Liver (tissue), 8 donors: ENCODE measurements at regions not wholly inside any gene's neighbourhood (a gene's known extent, or its start where the extent isn't known, plus 50 kb on each side); places are given as distances from the start of the nearest gene placed in this dataset.

Experiments used
- DNase-seq: peaks from one replicate; pipeline ENCODE4 v3.0.0-alpha.2; 2017; ENCODE audit warnings: low spot score
- H3K27ac ChIP-seq, 2 donors: one replicate each; pipeline ENCODE4 v1.7.0; 2013; ENCODE audit warnings: inconsistent platforms in 2 of 2, low read length in 2 of 2, control low read depth in 1 of 2, low read depth in 1 of 2, mild to moderate bottlenecking in 1 of 2
- H3K27me3 ChIP-seq, 4 donors: one replicate each; pipeline versions ENCODE4 v1.6.1 to v1.7.0; 2013; ENCODE audit warnings: low read length in 3 of 4, inconsistent platforms in 1 of 4, mild to moderate bottlenecking in 1 of 4, moderate library complexity in 1 of 4; ENCODE audit not compliant: control insufficient read depth in 4 of 4, insufficient read depth in 4 of 4
- H3K36me3 ChIP-seq, 4 donors: one replicate each; pipeline versions ENCODE4 v1.6.1 to v1.7.0; 2013; ENCODE audit warnings: low read length in 3 of 4, mild to moderate bottlenecking in 3 of 4, low read depth in 1 of 4, moderate library complexity in 1 of 4; ENCODE audit not compliant: control insufficient read depth in 4 of 4, insufficient read depth in 3 of 4
- H3K4me1 ChIP-seq, 4 donors: one replicate each; pipeline versions ENCODE4 v1.6.1 to v1.7.0; 2013; ENCODE audit warnings: low read length in 3 of 4, mild to moderate bottlenecking in 3 of 4, moderate library complexity in 1 of 4; ENCODE audit not compliant: control insufficient read depth in 4 of 4, insufficient read depth in 4 of 4
- H3K4me3 ChIP-seq, 3 donors: one replicate each; pipeline versions ENCODE4 v1.6.1 to v1.7.0; 2013; ENCODE audit warnings: low read length in 3 of 3, control low read depth in 1 of 3, low read depth in 1 of 3, mild to moderate bottlenecking in 1 of 3
- H3K9ac ChIP-seq, 2 donors: one replicate each; pipeline ENCODE4 v1.7.0; 2013; ENCODE audit warnings: low read length in 2 of 2, mild to moderate bottlenecking in 2 of 2, moderate library complexity in 2 of 2, control low read depth in 1 of 2, low read depth in 1 of 2
- H3K9me3 ChIP-seq, 4 donors: one replicate each; pipeline versions ENCODE4 v1.6.1 to v1.7.0; 2013; ENCODE audit warnings: low read length in 3 of 4; ENCODE audit not compliant: control insufficient read depth in 4 of 4
- EGR1 ChIP-seq, 2 donors: IDR thresholded peaks; 2 replicates each; pipeline ENCODE4 v1.6.1; 2016 to 2018; ENCODE audit warnings: antibody characterized with exemption in 2 of 2, low read depth in 2 of 2
- FOXA1 ChIP-seq: IDR thresholded peaks from 2 replicates; pipeline ENCODE4 v1.6.1; 2016; ENCODE audit warnings: antibody characterized with exemption
- FOXA2 ChIP-seq: IDR thresholded peaks from 2 replicates; pipeline ENCODE4 v1.6.1; 2016; ENCODE audit warnings: antibody characterized with exemption
- GABPA ChIP-seq, 2 donors: IDR thresholded peaks in 1 of 2; conservative IDR thresholded peaks in 1 of 2; 2 replicates each; pipeline ENCODE4 v1.6.1; 2016; ENCODE audit warnings: antibody characterized with exemption in 2 of 2, mild to moderate bottlenecking in 1 of 2, moderate library complexity in 1 of 2
- HNF4A ChIP-seq, 2 donors: conservative IDR thresholded peaks; 2 replicates each; pipeline ENCODE4 v1.6.1; 2016; ENCODE audit warnings: antibody characterized with exemption in 2 of 2, mild to moderate bottlenecking in 2 of 2
- HNF4G ChIP-seq: IDR thresholded peaks from 2 replicates; pipeline ENCODE4 v1.6.1; 2016; ENCODE audit warnings: antibody characterized with exemption
- JUND ChIP-seq, 2 donors: IDR thresholded peaks; 2 replicates each; pipeline ENCODE4 v1.6.1; 2016; ENCODE audit warnings: antibody characterized with exemption in 2 of 2
- NR2F2 ChIP-seq: IDR thresholded peaks from 2 replicates; pipeline ENCODE4 v1.6.1; 2016; ENCODE audit warnings: antibody characterized with exemption
- RAD21 ChIP-seq, 2 donors: IDR thresholded peaks; 2 replicates each; pipeline ENCODE4 v1.6.1; 2016; ENCODE audit warnings: antibody characterized with exemption in 2 of 2, mild to moderate bottlenecking in 2 of 2
- RXRA ChIP-seq, 2 donors: IDR thresholded peaks; 2 replicates each; pipeline ENCODE4 v1.6.1; 2017 to 2018; ENCODE audit warnings: antibody characterized with exemption in 2 of 2, mild to moderate bottlenecking in 1 of 2
- SP1 ChIP-seq: IDR thresholded peaks from 2 replicates; pipeline ENCODE4 v1.6.1; 2018; ENCODE audit warnings: antibody characterized with exemption, mild to moderate bottlenecking
- TAF1 ChIP-seq: conservative IDR thresholded peaks from 2 replicates; pipeline ENCODE4 v1.6.1; 2016; ENCODE audit warnings: antibody characterized with exemption, mild to moderate bottlenecking
- YY1 ChIP-seq: IDR thresholded peaks from 2 replicates; pipeline ENCODE4 v1.6.1; 2016; ENCODE audit warnings: antibody characterized with exemption, mild to moderate bottlenecking
- WGBS: extraction: QIAGEN DNeasy Blood & Tissue Kit; methylation state at CpG from one replicate; pipeline ENCODE4 v1.1.7; 2013; 5-methylcytosine and 5-hydroxymethylcytosine counted together
- TF ChIP-seq, protein P1 (sequence below): IDR thresholded peaks from 2 replicates; pipeline ENCODE4 v1.6.1; 2016; ENCODE audit warnings: antibody characterized with exemption
- TF ChIP-seq, protein P2 (sequence below): IDR thresholded peaks from 2 replicates; pipeline ENCODE4 v1.6.1; 2016; ENCODE audit warnings: antibody characterized with exemption
- TF ChIP-seq, protein P3 (sequence below): IDR thresholded peaks from 2 replicates; pipeline ENCODE4 v1.6.1; 2016; ENCODE audit warnings: antibody characterized with exemption
- TF ChIP-seq, protein P4 (sequence below): IDR thresholded peaks from 2 replicates; pipeline ENCODE4 v1.6.1; 2016; ENCODE audit warnings: antibody characterized with exemption, mild to moderate bottlenecking
- TF ChIP-seq, protein P5 (sequence below): fragments of 150-350 bp; IDR thresholded peaks from 2 replicates; pipeline ENCODE4 v1.5.1; 2017; ENCODE audit warnings: improper control_type of control experiment, low read depth, low read length; ENCODE audit not compliant: missing input control
- donor health status: healthy.
- donor health status: healthy.
- donor health status: healthy.
- donor health status: healthy.
- donor health status: healthy.

DNA sequence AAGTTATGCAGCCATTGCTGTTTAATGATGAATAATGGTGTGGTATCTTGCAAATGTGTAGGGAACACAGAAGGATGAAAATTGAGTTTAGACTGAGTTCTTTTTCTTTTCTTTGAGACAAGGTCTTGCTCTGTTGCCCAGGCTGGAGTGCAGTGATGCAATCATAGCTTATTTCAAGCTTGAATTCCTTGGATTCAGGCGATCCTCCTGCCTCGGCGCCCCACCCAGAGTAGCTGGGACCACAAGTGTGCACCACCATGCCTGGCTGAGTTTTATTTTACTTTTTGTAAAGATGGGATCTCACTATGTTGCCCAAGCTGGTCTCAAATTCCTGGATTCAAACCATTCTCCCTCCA is 74.6 kb upstream of the TBC1D3K start:
- Histone ChIP-seq H3K27me3 (no peaks in the 10 kb centered on the region), H3K4me3 (no peak overlapping the region), H3K36me3 (no peaks in the 10 kb centered on the region), H3K9ac (no peak overlapping the region), H3K4me1 (peaks cover 0 to 3% (median 1%) of the 10 kb centered on the region in 4 donors), H3K9me3 (no peaks in the 10 kb centered on the region), H3K27ac (no peak overlapping the region)
- no peak for TF ChIP-seq GABPA (IDR thresholded peaks at IDR 0.05 in 1 of 2, conservative IDR thresholded peaks at IDR 0.05 in 1 of 2)
- TF ChIP-seq HNF4G: no peak
- TF ChIP-seq RXRA (IDR thresholded peaks at IDR 0.05): no peak
- no peak for TF ChIP-seq HNF4A (conservative IDR thresholded peaks at IDR 0.05)
- no peak for TF ChIP-seq FOXA2
- TF ChIP-seq, protein P1, sequence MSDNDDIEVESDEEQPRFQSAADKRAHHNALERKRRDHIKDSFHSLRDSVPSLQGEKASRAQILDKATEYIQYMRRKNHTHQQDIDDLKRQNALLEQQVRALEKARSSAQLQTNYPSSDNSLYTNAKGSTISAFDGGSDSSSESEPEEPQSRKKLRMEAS: no peak
- TF ChIP-seq, protein P2, sequence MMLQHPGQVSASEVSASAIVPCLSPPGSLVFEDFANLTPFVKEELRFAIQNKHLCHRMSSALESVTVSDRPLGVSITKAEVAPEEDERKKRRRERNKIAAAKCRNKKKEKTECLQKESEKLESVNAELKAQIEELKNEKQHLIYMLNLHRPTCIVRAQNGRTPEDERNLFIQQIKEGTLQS: no peak
- TF ChIP-seq RAD21 (IDR thresholded peaks at IDR 0.05): no peak
- TF ChIP-seq, protein P3, sequence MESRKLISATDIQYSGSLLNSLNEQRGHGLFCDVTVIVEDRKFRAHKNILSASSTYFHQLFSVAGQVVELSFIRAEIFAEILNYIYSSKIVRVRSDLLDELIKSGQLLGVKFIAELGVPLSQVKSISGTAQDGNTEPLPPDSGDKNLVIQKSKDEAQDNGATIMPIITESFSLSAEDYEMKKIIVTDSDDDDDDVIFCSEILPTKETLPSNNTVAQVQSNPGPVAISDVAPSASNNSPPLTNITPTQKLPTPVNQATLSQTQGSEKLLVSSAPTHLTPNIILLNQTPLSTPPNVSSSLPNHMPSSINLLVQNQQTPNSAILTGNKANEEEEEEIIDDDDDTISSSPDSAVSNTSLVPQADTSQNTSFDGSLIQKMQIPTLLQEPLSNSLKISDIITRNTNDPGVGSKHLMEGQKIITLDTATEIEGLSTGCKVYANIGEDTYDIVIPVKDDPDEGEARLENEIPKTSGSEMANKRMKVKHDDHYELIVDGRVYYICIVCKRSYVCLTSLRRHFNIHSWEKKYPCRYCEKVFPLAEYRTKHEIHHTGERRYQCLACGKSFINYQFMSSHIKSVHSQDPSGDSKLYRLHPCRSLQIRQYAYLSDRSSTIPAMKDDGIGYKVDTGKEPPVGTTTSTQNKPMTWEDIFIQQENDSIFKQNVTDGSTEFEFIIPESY: no peak
- TF ChIP-seq, protein P4, sequence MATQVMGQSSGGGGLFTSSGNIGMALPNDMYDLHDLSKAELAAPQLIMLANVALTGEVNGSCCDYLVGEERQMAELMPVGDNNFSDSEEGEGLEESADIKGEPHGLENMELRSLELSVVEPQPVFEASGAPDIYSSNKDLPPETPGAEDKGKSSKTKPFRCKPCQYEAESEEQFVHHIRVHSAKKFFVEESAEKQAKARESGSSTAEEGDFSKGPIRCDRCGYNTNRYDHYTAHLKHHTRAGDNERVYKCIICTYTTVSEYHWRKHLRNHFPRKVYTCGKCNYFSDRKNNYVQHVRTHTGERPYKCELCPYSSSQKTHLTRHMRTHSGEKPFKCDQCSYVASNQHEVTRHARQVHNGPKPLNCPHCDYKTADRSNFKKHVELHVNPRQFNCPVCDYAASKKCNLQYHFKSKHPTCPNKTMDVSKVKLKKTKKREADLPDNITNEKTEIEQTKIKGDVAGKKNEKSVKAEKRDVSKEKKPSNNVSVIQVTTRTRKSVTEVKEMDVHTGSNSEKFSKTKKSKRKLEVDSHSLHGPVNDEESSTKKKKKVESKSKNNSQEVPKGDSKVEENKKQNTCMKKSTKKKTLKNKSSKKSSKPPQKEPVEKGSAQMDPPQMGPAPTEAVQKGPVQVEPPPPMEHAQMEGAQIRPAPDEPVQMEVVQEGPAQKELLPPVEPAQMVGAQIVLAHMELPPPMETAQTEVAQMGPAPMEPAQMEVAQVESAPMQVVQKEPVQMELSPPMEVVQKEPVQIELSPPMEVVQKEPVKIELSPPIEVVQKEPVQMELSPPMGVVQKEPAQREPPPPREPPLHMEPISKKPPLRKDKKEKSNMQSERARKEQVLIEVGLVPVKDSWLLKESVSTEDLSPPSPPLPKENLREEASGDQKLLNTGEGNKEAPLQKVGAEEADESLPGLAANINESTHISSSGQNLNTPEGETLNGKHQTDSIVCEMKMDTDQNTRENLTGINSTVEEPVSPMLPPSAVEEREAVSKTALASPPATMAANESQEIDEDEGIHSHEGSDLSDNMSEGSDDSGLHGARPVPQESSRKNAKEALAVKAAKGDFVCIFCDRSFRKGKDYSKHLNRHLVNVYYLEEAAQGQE: no peak
- TF ChIP-seq EGR1 (IDR thresholded peaks at IDR 0.05; ENCODE audit: low read depth in 2 of 2): no peak
- no peak for TF ChIP-seq NR2F2
- TF ChIP-seq SP1: no peak
- TF ChIP-seq TAF1: no peak
- TF ChIP-seq JUND (IDR thresholded peaks at IDR 0.05): no peak
- TF ChIP-seq FOXA1: no peak
- TF ChIP-seq, protein P5, sequence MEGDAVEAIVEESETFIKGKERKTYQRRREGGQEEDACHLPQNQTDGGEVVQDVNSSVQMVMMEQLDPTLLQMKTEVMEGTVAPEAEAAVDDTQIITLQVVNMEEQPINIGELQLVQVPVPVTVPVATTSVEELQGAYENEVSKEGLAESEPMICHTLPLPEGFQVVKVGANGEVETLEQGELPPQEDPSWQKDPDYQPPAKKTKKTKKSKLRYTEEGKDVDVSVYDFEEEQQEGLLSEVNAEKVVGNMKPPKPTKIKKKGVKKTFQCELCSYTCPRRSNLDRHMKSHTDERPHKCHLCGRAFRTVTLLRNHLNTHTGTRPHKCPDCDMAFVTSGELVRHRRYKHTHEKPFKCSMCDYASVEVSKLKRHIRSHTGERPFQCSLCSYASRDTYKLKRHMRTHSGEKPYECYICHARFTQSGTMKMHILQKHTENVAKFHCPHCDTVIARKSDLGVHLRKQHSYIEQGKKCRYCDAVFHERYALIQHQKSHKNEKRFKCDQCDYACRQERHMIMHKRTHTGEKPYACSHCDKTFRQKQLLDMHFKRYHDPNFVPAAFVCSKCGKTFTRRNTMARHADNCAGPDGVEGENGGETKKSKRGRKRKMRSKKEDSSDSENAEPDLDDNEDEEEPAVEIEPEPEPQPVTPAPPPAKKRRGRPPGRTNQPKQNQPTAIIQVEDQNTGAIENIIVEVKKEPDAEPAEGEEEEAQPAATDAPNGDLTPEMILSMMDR: no peak
- TF ChIP-seq YY1: no peak
- no peak for DNase-seq
- WGBS: 86% methylated on average over 3 of the region's 3 CpGs
